ENCODE measurements at regions not wholly inside any gene's neighbourhood (a gene's known extent, or its start where the extent isn't known, plus 50 kb on each side); places are given as distances from the start of the nearest gene placed in this dataset.

DNA sequence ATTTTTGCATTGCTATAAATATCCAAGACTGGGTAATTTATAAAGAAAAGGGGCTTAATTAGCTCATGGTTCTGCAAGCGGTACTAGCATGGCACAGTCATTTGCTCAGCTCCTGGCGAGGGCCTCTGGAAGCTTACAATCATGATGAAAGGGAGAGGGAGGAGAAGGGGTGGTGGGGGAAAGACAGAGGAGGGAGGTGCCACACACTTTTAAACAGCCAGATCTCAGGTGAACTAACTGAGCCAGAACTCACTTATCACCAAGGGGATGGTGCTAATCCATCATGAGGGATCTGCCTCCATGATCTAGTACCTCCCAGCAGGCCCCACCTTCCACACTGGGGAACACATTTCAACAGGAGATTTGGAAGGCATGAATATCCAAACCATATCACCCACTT, 476.3 kb downstream of the PCNX1 start:
- no peak overlapping the region for H3K4me3 ChIP-seq (IDR thresholded peaks at IDR 0.05; ENCODE audit: insufficient read depth, low read depth, low read length)
- no peak overlapping the region for H3K27ac ChIP-seq
- no peak overlapping the region for H3K9ac ChIP-seq
- H3K36me3 ChIP-seq (ENCODE audit: insufficient read depth), result no peaks in the 10 kb centered on the region
- H3K27me3 ChIP-seq (ENCODE audit: insufficient read depth, low read depth), result no peaks in the 10 kb centered on the region
- H3K79me2 ChIP-seq (ENCODE audit: insufficient read depth, low read depth), result no peaks in the 10 kb centered on the region
- no peaks in the 10 kb centered on the region for H4K20me1 ChIP-seq (ENCODE audit: insufficient read depth)
- H2AFZ ChIP-seq (ENCODE audit: low read depth), result no peak overlapping the region
- TF ChIP-seq, protein P1, sequence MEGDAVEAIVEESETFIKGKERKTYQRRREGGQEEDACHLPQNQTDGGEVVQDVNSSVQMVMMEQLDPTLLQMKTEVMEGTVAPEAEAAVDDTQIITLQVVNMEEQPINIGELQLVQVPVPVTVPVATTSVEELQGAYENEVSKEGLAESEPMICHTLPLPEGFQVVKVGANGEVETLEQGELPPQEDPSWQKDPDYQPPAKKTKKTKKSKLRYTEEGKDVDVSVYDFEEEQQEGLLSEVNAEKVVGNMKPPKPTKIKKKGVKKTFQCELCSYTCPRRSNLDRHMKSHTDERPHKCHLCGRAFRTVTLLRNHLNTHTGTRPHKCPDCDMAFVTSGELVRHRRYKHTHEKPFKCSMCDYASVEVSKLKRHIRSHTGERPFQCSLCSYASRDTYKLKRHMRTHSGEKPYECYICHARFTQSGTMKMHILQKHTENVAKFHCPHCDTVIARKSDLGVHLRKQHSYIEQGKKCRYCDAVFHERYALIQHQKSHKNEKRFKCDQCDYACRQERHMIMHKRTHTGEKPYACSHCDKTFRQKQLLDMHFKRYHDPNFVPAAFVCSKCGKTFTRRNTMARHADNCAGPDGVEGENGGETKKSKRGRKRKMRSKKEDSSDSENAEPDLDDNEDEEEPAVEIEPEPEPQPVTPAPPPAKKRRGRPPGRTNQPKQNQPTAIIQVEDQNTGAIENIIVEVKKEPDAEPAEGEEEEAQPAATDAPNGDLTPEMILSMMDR (conservative IDR thresholded peaks at IDR 0.05; ENCODE audit: low read depth, low read length), result no peak
- H3K4me1 ChIP-seq (ENCODE audit: low read depth, poor library complexity, severe bottlenecking), result peaks cover 10% of the 10 kb centered on the region
- H3K4me2 ChIP-seq, result no peak overlapping the region

- TF ChIP-seq, protein P1 (conservative IDR thresholded peaks at IDR 0.05; ENCODE audit: low read depth, low read length), result no peak
- Histone ChIP-seq H4K20me1 (ENCODE audit: insufficient read depth) (no peaks in the 10 kb centered on the region), H3K36me3 (ENCODE audit: insufficient read depth) (no peaks in the 10 kb centered on the region), H3K4me1 (ENCODE audit: low read depth, poor library complexity, severe bottlenecking) (peaks cover 3% of the 10 kb centered on the region), H3K27ac (no peak overlapping the region), H3K4me2 (no peak overlapping the region), H2AFZ (ENCODE audit: low read depth) (no peak overlapping the region), H3K9ac (no peak overlapping the region), H3K79me2 (ENCODE audit: insufficient read depth, low read depth) (no peaks in the 10 kb centered on the region), H3K4me3 (IDR thresholded peaks at IDR 0.05; ENCODE audit: insufficient read depth, low read depth, low read length) (no peak overlapping the region), H3K27me3 (ENCODE audit: insufficient read depth, low read depth) (no peaks in the 10 kb centered on the region)
Observed at GRCh38 chr14:71384007-71384845, 477.0 kb downstream of the PCNX1 start.

DNA sequence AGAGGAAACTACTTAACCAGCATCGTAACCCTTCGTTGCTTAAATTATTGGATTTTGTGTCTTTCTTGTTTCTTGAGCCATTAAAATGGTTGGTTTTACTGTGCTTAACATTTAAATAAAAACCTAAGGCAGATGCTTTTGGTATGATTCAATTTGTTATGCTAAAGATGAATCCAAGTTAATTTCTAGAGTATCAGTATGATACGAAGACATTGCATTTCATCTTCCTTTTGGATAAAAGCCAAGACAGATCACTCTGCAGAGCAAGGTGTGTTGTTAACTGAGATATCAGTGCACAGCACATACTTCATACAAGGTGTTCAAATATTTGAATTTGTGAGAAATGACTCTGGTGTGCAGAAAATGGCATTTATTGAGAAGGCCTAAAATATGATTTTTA, 480.5 kb downstream of the PCNX1 start:
- no peak overlapping the region for H3K4me3 ChIP-seq (IDR thresholded peaks at IDR 0.05; ENCODE audit: insufficient read depth, low read depth, low read length)
- no peaks in the 10 kb centered on the region for H3K4me1 ChIP-seq (ENCODE audit: low read depth, poor library complexity, severe bottlenecking)
- no peaks in the 10 kb centered on the region for H3K79me2 ChIP-seq (ENCODE audit: insufficient read depth, low read depth)
- H3K9ac ChIP-seq, result no peak overlapping the region
- H3K27me3 ChIP-seq (ENCODE audit: insufficient read depth, low read depth), result no peaks in the 10 kb centered on the region
- no peak overlapping the region for H3K4me2 ChIP-seq
- TF ChIP-seq, protein P1 (conservative IDR thresholded peaks at IDR 0.05; ENCODE audit: low read depth, low read length), result no peak
- no peaks in the 10 kb centered on the region for H4K20me1 ChIP-seq (ENCODE audit: insufficient read depth)
- H3K27ac ChIP-seq, result no peak overlapping the region
- H2AFZ ChIP-seq (ENCODE audit: low read depth), result no peak overlapping the region
- no peaks in the 10 kb centered on the region for H3K36me3 ChIP-seq (ENCODE audit: insufficient read depth)

GRCh38 chr14:71388336-71388735, 481.1 kb downstream of the PCNX1 start:
- Histone ChIP-seq H3K27me3 (ENCODE audit: insufficient read depth, low read depth) (no peaks in the 10 kb centered on the region), H3K4me3 (IDR thresholded peaks at IDR 0.05; ENCODE audit: insufficient read depth, low read depth, low read length) (no peak overlapping the region), H3K9ac (no peak overlapping the region), H3K27ac (no peak overlapping the region), H4K20me1 (ENCODE audit: insufficient read depth) (no peaks in the 10 kb centered on the region), H3K4me2 (no peak overlapping the region), H3K79me2 (ENCODE audit: insufficient read depth, low read depth) (no peaks in the 10 kb centered on the region), H3K4me1 (ENCODE audit: low read depth, poor library complexity, severe bottlenecking) (no peaks in the 10 kb centered on the region), H3K36me3 (ENCODE audit: insufficient read depth) (no peaks in the 10 kb centered on the region), H2AFZ (ENCODE audit: low read depth) (no peak overlapping the region)
- TF ChIP-seq, protein P1 (conservative IDR thresholded peaks at IDR 0.05; ENCODE audit: low read depth, low read length), result no peak
